H1 (cell line): ENCODE measurements at regions not wholly inside any gene's neighbourhood (a gene's known extent, or its start where the extent isn't known, plus 50 kb on each side); places are given as distances from the start of the nearest gene placed in this dataset.

Experiments used
- CBX5 ChIP-seq: fragments of 300-800, 300-1000 bp; sonication (generic); IDR thresholded peaks from 2 replicates; pipeline ENCODE4 v1.7.1; 2016; ENCODE audit warnings: antibody characterized with exemption, low read length, low read depth
- CBX8 ChIP-seq: fragments of 300-800, 300-1000 bp; sonication (generic); IDR thresholded peaks from 2 replicates; pipeline ENCODE4 v1.7.1; 2016; ENCODE audit warnings: low read depth, low read length, borderline replicate concordance
- EZH2 ChIP-seq: fragments of 200-600 bp; sonication (generic); IDR thresholded peaks from 2 replicates; pipeline ENCODE4 v1.7.1; 2012; ENCODE audit warnings: low read depth, mild to moderate bottlenecking, moderate library complexity, low read length, inconsistent platforms; ENCODE audit not compliant: severe bottlenecking
- FOSL1 ChIP-seq: IDR thresholded peaks from 2 replicates; pipeline ENCODE4 v1.6.1; 2011; ENCODE audit warnings: mild to moderate bottlenecking, low read depth, low read length, moderate library complexity; ENCODE audit not compliant: insufficient read depth
- JUND ChIP-seq: IDR thresholded peaks from 2 replicates; pipeline ENCODE4 v1.6.1; 2011; ENCODE audit warnings: mild to moderate bottlenecking, improper control_type of control experiment, low read length
- SRF ChIP-seq: IDR thresholded peaks from 2 replicates; pipeline ENCODE4 v1.6.1; 2011; ENCODE audit warnings: mild to moderate bottlenecking, low read depth, low read length, moderate library complexity
- TF ChIP-seq, protein P1 (sequence below), 3 experiments: IDR thresholded peaks; 1 replicate in 2 of 3; 2 replicates in 1 of 3; pipeline versions ENCODE4 v1.5.1 to v1.6.1; 2011; ENCODE audit warnings: low read length in 3 of 3, mild to moderate bottlenecking in 3 of 3, inconsistent platforms in 2 of 3, low read depth in 1 of 3, moderate library complexity in 1 of 3; ENCODE audit not compliant: insufficient read depth in 1 of 3; ENCODE audit errors: control extremely low read depth in 1 of 3

DNA sequence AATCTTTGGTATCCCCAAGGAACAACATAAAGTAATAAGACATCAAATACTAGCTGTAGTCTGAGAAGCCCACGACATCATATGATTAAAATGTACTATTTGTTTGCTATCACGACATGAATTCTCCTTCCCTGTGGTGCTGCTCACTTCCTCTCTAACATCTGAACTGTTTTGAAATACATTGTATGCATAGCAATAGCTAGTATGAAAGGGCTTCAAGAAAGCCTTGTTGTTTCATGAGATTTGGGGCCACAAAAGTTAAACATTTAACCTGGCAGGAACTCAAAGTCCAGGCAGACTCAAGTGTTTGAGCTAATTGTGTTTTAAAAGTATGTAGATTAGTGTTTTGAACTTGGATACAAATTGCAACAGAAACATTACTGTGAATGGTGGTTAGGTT, 237.4 kb upstream of the PTGER4 start (continued):
- TF ChIP-seq, protein P1, sequence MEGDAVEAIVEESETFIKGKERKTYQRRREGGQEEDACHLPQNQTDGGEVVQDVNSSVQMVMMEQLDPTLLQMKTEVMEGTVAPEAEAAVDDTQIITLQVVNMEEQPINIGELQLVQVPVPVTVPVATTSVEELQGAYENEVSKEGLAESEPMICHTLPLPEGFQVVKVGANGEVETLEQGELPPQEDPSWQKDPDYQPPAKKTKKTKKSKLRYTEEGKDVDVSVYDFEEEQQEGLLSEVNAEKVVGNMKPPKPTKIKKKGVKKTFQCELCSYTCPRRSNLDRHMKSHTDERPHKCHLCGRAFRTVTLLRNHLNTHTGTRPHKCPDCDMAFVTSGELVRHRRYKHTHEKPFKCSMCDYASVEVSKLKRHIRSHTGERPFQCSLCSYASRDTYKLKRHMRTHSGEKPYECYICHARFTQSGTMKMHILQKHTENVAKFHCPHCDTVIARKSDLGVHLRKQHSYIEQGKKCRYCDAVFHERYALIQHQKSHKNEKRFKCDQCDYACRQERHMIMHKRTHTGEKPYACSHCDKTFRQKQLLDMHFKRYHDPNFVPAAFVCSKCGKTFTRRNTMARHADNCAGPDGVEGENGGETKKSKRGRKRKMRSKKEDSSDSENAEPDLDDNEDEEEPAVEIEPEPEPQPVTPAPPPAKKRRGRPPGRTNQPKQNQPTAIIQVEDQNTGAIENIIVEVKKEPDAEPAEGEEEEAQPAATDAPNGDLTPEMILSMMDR (IDR thresholded peaks at IDR 0.05; ENCODE audit: control extremely low read depth in 1 of 3, insufficient read depth in 1 of 3, low read depth in 1 of 3, low read length in 3 of 3) = no peak
- TF ChIP-seq FOSL1 (no peak), SRF (no peak), CBX8 (no peak), CBX5 (no peak), JUND (no peak), EZH2 (no peak)
